ENCODE measurements at regions not wholly inside any gene's neighbourhood (a gene's known extent, or its start where the extent isn't known, plus 50 kb on each side); places are given as distances from the start of the nearest gene placed in this dataset.

DNA sequence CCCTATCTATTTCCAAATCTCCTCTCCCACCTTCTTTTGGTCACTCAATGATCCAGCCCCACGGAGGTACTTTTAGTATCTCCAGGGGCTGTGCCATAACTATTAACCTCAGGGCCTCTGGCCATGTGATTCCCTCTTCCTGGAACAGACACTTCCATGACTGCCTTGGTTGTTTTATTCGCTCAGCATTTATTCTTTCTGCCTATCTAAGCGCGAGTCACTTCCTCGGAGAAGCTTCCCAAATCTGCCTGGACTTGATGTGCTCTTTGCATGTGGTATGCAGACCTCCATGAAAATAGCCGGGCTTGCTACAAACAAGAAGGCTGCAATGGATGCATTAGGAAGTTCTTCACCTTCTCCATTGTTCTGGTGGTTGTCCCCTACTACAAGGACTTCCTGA is 939.0 kb upstream of the TMEM132C start:
- no peak for DNase-seq (ENCODE audit: low spot score)

DNA sequence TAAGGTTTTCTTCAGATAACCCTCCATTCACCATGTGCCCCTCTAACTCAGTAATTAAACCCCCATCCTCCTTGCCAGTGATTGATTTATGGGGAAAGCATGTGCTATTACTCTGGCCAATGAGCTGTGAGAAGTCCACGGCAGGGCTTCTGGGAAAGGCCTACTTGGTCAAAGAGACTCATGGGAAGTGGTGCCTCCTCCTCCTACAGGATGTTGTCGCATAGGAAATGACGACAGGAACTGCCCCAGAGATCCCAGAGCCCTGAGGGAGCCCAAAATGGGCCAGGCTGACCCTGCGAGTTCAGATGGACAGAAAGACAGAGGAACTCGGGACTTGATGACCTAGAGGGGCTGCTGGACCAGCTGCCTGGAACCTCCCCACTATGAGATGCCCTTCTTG is 938.1 kb upstream of the TMEM132C start:
- DNase-seq (ENCODE audit: low spot score), result no peak

DNA sequence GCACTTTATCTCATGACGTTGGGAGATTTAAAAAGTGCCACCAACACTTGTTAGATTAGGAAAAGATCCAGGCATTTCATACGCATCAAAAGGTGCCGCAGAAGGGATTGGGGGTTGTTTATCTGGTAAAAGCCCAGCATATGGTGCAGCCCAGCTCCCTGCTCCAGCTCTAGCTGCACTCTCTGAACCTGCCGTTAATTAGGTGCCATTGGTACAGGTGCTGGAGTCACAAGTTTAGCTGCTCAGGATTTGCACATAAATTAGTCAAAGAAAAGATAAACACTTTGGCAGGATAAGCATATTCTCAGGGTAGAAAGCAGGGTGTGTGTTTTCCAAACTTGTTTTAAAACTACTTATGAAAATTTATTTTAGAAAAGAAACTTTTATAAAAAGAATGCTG is 932.6 kb upstream of the TMEM132C start:
- no peak for DNase-seq (ENCODE audit: low spot score)

DNA sequence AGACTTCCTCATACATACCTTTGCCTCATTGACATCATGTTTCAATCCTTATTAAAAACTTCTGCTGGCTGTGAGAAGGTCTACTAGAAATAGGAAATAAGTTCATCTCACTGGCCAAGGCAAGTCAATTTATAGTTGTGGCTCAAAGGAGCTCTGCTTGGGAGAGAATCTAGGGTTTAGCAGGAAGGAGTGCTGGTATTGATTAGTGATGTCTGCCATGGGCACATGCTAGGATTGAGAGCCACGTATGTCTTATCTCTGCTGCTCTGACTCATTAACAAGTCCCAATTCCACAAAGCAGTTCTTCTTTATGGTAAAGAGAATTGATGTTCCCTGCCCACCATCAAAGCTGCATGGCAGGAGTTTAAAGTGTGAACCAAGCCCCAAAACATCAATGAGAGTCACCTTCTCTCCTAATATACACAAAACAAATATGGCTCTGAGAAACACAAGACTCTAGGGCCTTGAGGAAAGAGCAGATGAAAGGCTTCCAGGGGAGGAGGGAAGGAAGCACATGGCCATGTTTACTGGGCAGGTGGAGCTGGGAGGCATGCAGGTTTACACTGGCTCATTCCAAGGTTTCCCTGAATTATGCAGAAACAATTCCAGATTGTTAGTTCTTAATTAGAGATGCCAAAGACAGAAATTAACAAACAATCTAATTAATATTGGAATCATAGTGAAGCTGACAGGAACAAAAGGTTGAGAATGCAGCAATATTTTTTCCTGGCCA is 931.9 kb upstream of the TMEM132C start:
- DNase-seq (ENCODE audit: low spot score), result no peak

DNA sequence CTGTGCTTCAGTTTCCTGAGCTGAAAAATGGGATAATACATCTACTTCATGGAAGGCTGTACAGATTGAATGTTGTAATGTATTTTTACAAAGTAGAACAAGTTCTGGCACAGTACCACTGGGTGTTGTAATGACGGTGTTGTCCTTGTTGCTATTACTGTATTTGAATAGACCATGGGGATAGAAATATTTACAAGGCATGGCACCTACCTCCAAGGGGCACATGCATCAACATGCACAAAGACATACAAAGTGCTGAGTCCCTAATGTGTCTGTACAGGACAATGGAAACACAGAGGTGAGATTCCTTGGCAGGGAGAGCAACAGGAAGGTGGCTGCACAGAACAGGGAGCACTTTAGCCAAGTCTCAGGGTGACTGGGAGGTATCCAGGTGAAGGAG is 930.6 kb upstream of the TMEM132C start:
- DNase-seq (ENCODE audit: low spot score), result no peak

DNA sequence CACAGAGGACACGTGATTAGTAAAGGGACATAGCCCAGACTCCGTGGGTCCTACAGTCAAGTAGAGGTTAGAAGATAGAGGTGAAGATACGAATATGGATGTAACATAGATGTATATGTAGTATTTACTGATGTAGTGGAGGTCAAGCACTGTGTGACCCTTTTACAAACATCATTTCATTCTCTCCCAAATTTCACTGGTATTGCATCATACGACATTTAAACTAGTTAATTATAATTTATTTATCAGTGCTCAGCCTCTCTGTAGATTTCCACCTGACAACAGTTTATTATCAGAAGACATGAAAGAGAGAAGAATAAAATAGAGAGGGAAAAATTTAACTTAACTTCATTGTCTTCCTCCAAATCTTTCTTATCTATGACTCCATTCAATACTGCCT is 927.9 kb upstream of the TMEM132C start:
- no peak for DNase-seq (ENCODE audit: low spot score)

DNA sequence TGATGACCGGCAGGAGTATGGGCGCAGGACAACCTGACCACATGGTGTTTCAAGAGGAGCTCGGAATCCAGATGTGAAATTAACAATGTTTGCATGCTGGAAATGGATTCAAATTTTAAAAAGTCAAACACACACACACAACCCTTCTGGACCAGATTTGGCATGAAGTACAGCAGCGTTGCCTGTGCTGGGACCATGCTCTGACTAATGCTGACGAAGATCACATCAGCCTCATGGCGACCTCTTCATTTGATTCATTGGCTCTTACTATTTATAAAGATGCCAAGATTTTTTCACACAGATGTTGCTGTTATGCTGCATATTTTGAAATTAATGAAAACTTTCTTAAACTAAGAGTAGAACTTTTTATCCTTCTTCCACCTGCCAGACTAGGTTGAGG is 926.6 kb upstream of the TMEM132C start:
- no peak for DNase-seq (ENCODE audit: low spot score)

DNA sequence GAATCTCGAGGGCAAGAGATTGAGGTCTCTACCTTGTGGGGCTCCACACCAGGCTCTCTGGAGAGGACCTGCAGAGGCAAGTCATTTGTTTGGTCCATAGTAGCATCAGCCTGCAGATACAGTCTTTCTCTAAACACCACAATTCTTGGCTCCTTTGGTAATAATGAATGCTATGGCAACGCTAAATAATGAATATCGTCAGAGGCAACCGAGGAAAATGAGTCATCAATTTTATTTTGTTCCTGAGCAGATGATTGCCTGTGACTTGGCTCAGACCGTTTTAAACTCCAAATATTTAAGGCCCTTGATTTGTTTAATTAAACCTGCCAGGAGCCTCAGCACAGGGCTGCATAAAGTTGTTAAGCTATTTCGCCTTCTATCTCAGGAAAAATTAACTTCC is 924.1 kb upstream of the TMEM132C start:
- no peak for DNase-seq (ENCODE audit: low spot score)

DNA sequence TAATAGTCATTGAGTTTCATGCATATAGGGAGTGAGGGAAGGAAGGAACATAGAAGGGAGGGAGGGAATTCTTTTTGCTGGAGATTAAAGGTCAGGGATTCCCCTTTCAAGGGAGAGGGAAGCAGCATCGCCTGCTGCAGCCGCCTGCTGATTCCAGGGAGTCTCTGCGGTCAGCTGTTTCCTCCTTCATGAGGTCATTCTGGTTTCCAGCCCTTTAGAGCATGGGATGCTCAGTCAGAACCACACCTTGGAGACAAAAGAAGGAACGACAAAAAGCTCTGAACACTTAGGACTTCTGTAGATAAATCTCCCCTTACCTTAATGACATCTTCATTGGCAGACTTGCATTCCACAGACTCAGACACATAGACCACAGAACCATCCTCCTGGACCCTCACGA is 923.0 kb upstream of the TMEM132C start:
- no peak for DNase-seq (ENCODE audit: low spot score)

DNA sequence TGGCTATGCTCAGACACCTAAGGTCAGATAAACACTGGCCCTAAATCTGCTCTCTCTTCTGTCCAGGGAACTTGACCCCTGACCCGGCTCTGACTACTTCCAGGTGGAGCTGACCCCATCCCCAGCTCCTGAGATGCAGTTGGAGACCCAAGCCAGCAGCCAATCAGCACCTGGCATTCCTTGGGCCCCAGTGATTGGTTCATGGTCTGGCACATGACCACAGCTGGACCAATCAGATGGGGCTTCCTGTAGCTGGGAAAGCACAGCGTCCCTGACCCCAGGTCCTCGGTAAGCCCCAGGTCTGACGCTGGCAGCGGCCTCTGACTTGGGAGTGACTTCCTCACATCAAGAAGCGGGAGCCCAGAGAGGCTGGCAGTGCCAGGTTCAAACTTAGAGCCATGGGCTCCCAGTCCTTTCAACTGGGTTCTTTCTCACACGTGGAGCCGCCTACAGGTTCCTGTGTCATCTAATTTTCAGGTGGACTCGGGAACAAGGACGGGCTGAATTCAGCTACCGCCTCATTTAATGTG is 915.4 kb upstream of the TMEM132C start:
- no peak for DNase-seq (ENCODE audit: low spot score)

DNA sequence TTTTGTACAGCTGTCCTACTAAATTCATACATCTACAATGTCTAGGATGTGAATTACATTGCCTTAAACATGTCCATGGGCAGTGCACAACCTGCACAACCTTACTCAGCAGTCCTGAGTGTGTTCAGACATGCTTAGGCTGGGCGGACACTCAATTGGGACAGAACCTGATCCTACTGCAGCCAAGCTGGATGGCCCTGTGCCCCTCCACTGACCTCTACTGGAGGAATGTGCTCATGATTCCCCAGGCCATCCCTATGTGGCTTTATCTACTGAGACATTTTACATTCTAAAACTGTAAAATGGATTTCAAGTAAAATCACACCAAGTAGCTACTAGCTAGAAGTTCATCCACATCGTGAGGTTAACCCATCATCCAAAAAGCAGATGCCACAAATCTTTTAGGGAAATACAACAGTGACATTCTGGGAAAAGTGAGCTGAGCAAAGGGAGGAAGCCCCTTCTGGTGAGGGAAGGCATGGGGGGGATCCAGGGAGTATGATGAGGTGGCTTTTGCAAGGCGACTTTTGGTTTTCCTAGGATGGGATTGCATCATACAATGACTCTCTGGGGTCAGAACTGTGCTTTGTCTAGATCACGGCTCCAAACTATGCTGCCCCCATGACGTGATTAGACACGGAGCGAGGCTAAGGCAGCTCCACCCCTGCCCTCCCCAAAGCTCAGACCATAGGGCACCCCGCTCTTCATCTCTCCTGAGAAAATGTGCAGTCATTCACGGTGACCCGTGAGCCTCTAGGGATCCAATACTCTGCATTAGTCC is 911.7 kb upstream of the TMEM132C start:
- DNase-seq (ENCODE audit: low spot score), result peak; percentile 39

DNA sequence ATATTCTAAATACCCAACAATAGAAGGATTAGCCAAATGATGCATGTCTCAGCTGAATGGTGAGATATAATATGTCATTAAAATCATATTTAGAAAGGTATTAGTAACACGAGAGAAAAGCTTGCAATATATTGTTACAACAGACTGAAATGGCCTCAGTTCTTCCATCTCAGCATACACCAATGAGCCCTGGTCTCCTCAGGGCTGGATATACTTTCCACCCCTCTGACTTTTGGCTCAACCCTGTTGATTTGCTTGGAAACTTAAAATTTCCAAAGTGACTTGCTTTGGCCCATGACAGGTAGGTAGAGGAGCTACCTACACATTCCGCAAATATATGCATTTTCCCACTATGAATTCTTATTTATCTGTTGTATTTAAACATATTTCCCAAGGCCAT is 908.1 kb upstream of the TMEM132C start:
- DNase-seq (ENCODE audit: low spot score), result no peak

DNA sequence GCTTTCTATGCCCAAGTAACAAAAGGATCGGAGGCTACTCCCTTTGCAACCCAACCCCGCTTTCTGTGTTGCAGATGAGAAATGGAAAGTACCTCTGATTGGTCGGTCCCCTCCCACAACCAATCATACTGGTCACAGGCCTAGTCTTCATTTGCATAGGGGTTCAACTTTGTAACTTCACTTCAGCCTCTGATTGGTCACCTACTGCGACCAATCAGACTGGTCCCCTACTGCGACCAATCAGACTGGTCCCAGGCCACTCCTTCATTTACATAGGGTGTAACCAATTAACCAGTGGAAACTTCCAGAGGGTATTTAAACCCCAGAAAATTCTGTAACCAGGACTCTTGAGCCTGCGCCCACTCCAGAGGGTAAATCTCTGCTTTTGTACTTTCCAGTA is 906.4 kb upstream of the TMEM132C start:
- DNase-seq (ENCODE audit: low spot score), result no peak

DNA sequence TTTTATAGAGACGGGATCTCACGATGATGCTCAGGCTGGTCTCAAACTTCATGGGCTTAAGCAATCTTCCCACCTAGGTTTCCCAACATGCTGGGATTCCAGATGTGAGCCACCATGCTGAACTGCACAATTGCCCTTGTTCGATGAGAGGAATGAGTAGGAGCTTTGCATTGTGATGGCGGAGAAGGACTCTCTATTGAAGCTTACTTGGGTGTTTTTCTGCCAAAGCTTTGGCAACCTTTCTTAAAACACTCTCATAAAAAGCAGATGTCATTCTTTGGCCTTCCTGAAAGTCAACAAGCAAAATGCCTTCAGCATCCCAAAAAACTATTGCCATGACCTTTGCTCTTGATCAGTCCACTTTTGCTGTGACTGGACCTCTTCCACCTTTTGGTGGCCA is 904.8 kb upstream of the TMEM132C start:
- DNase-seq (ENCODE audit: low spot score), result no peak

DNA sequence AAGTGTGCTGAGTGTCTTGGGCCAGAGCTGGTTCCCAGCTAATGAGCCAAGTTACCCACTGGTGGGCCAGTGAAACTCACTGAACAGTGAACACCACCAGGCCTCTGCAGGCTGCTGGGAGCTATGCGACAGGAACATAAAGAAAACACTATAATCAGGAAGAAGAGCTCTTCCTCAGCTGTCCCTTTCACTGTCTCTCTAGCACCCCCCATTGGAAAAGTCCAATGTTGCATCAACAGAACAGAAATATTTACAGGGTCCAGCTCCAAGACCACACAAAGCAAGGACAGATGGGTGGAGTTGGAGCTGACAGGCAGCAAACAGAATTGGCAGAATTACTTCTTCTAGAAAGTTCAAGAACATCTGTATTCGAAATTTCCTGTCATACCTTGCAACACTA is 903.6 kb upstream of the TMEM132C start:
- DNase-seq (ENCODE audit: low spot score), result peak; percentile 11

DNA sequence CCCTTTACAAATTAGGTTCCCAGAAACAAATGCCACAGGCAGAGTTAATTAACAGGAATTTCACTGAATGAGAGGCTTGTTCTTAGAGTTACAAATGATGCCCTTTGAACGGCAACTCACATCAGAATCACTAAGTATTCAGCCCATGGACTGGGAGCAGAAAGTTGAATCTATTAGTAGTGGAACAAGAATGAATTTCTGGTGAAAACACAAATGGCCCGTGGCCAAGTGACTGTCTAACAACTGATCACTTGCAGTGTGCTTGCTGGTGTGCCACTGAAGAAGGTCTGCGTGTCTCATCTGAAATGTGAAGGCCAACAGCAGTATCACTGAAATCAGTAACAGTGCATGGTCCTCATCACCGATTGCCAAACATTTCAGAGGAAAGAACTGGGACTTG is 893.4 kb upstream of the TMEM132C start:
- no peak for DNase-seq (ENCODE audit: low spot score)

DNA sequence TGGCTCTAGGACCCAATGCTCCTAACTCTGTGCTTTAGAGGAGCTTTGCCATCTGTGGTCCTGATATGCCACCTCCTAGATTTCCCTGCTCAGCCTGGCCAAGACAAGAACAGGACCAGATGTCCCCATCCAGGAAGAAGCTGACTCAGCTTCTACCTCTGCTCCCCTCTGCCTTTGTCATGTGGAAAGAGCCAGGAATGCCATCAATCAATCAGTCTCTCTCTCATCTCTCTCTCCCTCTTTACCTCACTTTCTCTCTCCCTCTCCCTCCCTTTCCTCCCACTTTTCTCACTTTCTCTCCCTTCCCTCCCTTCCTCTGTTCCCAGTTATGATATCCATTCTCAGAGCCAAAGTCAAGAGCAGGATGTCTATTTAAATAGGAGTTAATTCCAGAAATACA is 892.5 kb upstream of the TMEM132C start:
- no peak for DNase-seq (ENCODE audit: low spot score)

DNA sequence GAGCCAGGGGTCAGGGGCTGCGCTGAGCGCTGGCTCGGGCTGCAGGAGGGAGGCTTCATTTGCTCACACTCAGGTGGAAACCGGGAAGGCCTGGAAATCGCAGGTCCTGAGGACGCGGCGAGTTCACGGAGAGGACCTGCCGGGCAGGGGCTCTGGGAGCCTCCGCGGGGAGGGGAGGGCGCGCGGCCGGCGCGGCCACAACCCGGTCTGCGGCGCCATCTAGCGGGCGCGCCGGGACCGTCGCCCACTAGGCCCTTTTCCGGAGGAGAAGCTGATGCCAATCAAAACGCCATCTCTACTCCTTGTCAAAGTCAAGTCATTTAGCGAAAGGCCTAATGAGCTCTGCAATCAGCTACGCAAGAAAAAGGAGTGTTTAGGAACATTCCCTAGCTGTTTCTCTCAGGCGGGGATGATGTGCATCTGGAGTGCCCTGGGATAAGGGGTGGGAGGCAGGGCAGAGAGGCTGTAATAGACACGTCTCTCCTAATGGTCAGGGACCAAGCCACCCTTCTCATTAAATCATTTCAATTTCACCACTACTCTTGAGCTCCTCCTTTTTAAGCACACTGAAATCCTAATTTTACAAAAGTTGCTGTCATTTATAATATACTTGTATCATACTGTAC is 885.8 kb upstream of the TMEM132C start:
- peak; percentile 62 for DNase-seq (ENCODE audit: low spot score)

DNA sequence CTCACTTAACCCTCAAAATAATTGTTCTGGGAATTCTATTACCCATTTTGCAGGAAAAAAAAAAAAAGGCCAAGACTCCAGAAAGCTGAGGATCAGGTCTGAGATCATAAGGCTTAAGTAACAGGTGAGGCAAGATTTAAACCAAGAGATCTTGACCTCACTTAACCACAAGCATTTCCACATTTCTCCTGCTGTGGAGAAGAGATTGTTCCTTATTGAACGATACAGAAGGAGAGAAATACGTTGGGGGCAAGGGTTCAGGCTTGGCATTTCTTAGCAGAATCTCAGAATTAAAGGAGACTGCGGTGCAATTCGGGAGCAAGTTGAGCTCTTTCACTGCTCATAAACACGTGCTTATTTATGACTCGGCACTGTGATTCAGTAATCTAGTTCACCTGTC is 885.3 kb upstream of the TMEM132C start:
- DNase-seq (ENCODE audit: low spot score), result no peak

DNA sequence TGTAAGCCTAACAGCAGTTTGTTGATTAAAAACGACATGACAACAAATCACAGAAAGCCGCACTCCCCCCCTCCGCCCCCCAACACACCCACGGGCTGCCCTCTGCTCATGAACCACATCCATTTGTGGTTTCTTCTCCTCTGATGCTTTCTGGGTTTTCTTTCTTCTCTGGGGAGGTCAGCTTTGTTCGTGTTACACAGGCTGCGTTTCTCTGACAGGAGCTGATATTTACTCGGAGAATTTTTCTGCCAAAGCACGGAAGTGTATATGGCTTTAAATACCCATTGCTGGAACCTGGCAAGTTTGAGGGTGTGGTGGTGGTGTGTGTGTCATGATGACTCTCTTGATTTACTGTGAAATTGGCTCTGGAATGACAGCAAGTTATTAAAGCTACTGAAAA is 883.7 kb upstream of the TMEM132C start:
- DNase-seq (ENCODE audit: low spot score), result no peak

DNA sequence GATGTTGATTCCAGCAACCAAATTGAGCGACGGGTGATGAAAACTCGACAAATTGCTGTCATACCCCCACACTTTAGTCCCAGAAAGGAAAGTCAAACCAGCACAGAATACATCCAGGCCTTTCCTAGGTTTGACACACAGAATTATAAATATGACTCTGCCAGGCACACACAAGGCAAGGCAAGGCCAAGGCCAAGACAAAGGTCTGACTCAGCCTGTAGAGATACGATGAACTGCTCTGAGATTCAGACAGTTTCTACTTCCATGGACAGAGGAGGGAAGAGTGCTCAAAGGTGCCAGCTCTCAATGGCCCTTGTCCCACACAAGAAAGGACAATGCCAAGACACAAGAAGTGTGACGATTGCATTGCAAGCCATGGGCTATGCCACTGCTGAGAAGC is 880.2 kb upstream of the TMEM132C start:
- DNase-seq (ENCODE audit: low spot score), result no peak

DNA sequence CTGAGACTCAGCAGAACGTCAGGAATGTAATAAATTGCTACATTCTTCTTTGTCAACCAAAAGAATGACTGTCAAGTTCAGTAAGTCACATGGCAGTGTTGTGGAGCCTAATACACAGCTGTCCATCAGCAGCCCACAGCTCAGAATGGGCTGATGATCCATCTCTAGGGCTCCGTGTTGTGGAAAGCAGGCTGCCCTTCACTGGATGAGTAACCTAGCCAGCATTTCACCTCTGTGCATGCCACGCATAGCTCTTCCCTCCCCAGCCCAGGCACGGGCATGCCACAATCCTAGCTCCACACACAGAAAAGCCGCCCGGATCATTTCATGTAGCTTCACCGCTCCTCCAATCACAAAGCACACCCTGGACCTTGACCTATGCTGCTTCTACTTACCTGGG is 878.0 kb upstream of the TMEM132C start:
- no peak for DNase-seq (ENCODE audit: low spot score)

DNA sequence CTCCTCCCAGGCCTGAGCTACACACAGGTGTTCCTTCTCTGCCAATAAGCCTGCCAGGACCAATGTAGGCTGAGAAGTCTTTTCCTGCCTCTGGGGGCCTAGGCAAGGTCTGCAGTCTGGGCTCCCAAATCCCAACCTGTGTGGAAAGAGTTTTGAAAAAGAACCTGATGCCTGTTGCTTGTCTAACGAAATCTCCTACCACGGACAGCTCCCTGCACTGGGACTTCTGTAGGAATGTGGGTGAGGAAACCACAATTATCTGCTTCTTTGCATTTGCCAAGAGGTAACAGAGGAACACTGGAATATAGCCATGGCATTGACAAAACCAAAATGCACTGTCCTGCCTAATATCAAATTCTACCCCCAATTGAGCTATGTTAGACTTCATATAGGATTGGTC is 877.0 kb upstream of the TMEM132C start:
- peak; percentile 32 for DNase-seq (ENCODE audit: low spot score)

All from HT-29 (cell line).